Gastroesophageal sphincter (tissue), 4 donors: ENCODE measurements at regions not wholly inside any gene's neighbourhood (a gene's known extent, or its start where the extent isn't known, plus 50 kb on each side); places are given as distances from the start of the nearest gene placed in this dataset.
A peak's percentile ranks its signal among the peaks of the same experiment; 100 is the strongest.
"Not testable (repeated sequence)": the region's sequence is repeated elsewhere in the genome, so short reads cannot be mapped to it uniquely, and the experiment has no call there.

ENCODE experiments used
- ATAC-seq: fragments of 150-250 bp; one replicate; pipeline ENCODE4 v1.9.1; 2016; ENCODE audit warnings: mild to moderate bottlenecking, moderate library complexity
- H3K27ac ChIP-seq, 4 donors: fragments of 200-600 bp; sonication (generic) in 3 of 4; 1 replicate in 3 of 4; 2 replicates in 1 of 4; pipeline ENCODE4 v1.5.1; 2016 to 2019
- H3K27me3 ChIP-seq: fragments of 200-600 bp; sonication (generic); one replicate; pipeline ENCODE4 v1.5.1; 2019
- H3K36me3 ChIP-seq, 2 donors: fragments of 200-600 bp; sonication (generic); one replicate each; pipeline ENCODE4 v1.5.1; 2019; ENCODE audit warnings: control low read depth in 1 of 2
- H3K4me1 ChIP-seq, 3 donors: fragments of 200-600 bp; sonication (generic); 1 replicate in 2 of 3; 2 replicates in 1 of 3; pipeline ENCODE4 v1.5.1; 2016 to 2019; ENCODE audit warnings: control low read depth in 2 of 3
- H3K4me3 ChIP-seq, 2 donors: fragments of 200-600 bp; sonication (generic); one replicate each; pipeline ENCODE4 v1.5.1; 2019; ENCODE audit warnings: mild to moderate bottlenecking in 1 of 2, moderate library complexity in 1 of 2
- H3K9me3 ChIP-seq, 3 donors: fragments of 200-600 bp; sonication (generic); one replicate each; pipeline ENCODE4 v1.5.1; 2017 to 2019; ENCODE audit warnings: control low read depth in 2 of 3
- CTCF ChIP-seq, 4 experiments: fragments of 200-600 bp in 2 of 4; fragments of 450-650 bp in 2 of 4; sonication (generic) in 1 of 4; IDR thresholded peaks; one replicate each; pipeline ENCODE4 v1.5.1; 2017 to 2019; ENCODE audit warnings: antibody characterized with exemption in 4 of 4, mild to moderate bottlenecking in 2 of 4, moderate library complexity in 2 of 4
- EP300 ChIP-seq: sonication (generic); formaldehyde crosslinking; IDR thresholded peaks from one replicate; pipeline ENCODE4 v1.6.1; 2017; ENCODE audit warnings: antibody characterized with exemption, mild to moderate bottlenecking
- POLR2A ChIP-seq, 2 donors: fragments of 450-650 bp; IDR thresholded peaks; one replicate each; pipeline ENCODE4 v1.6.1; 2017; ENCODE audit warnings: antibody characterized with exemption in 2 of 2, mild to moderate bottlenecking in 2 of 2, moderate library complexity in 1 of 2
- POLR2AphosphoS5 ChIP-seq: sonication (generic); formaldehyde crosslinking; IDR thresholded peaks from one replicate; pipeline ENCODE4 v1.6.1; 2017; ENCODE audit warnings: antibody characterized with exemption
- WGBS, 2 donors: methylation state at CpG; one replicate each; pipeline ENCODE4 v1.1.5; 2018; ENCODE audit warnings: low coverage in 1 of 2; 5-methylcytosine and 5-hydroxymethylcytosine counted together

- 67% methylated on average over 2 to 3 of the region's 3 CpGs for WGBS, 2 donors
- no peak overlapping the region for H3K27ac ChIP-seq
- no peak overlapping the region for H3K4me3 ChIP-seq
- TF ChIP-seq POLR2AphosphoS5 (no peak), CTCF (IDR thresholded peaks at IDR 0.05) (no peak), EP300 (no peak), POLR2A (IDR thresholded peaks at IDR 0.05) (no peak)
- H3K4me1 ChIP-seq, result no peaks in the 10 kb centered on the region
- H3K36me3 ChIP-seq, result no peaks in the 10 kb centered on the region
- H3K27me3 ChIP-seq, result no peaks in the 10 kb centered on the region
- no peak for ATAC-seq
- no peaks in the 10 kb centered on the region for H3K9me3 ChIP-seq
Observed at GRCh38 chr15:93762036-93762435, 469.3 kb upstream of the MCTP2 start.

- no peak overlapping the region for H3K4me3 ChIP-seq
Observed at GRCh38 chr15:93759629-93760028, 471.7 kb upstream of the MCTP2 start.

DNA sequence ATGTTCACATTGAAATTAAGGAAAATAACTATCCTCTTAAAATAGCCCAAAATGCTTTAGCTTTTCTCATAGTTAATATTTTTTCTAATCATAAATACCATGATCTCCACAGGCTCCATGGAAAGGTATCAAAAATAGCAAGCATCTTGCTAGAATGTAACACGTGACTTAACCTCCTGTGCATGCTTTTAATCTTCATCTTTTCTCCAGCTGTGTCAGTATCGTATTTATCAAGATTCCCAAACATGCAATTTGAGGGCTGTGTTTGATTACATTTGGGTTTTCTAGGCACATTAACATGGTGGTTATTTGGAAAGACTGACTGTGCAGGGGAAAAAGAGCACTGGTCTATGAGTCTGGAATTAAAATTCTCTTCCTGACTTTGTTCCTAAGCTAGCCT, 472.5 kb upstream of the MCTP2 start:
- H3K36me3 ChIP-seq, result no peaks in the 10 kb centered on the region
- H3K4me1 ChIP-seq, result no peaks in the 10 kb centered on the region
- no peaks in the 10 kb centered on the region for H3K27me3 ChIP-seq
- WGBS, 2 donors, result 63 to 67% methylated on average over 2 of the region's 2 CpGs
- no peak for TF ChIP-seq POLR2A (IDR thresholded peaks at IDR 0.05)
- TF ChIP-seq POLR2AphosphoS5, result no peak
- TF ChIP-seq EP300, result no peak
- TF ChIP-seq CTCF (IDR thresholded peaks at IDR 0.05), result no peak
- H3K4me3 ChIP-seq, result no peak overlapping the region
- ATAC-seq, result no peak
- no peaks in the 10 kb centered on the region for H3K9me3 ChIP-seq
- H3K27ac ChIP-seq, result no peak overlapping the region

More at GRCh38 chr15:93759629-93760028, 471.7 kb upstream of the MCTP2 start:
- no peaks in the 10 kb centered on the region for H3K27me3 ChIP-seq
- 50 to 62% methylated on average over 3 of the region's 3 CpGs for WGBS, 2 donors
- ATAC-seq, result no peak
- no peaks in the 10 kb centered on the region for H3K4me1 ChIP-seq
- H3K27ac ChIP-seq, result no peak overlapping the region
- TF ChIP-seq POLR2AphosphoS5, result peak; percentile 38
- TF ChIP-seq CTCF (IDR thresholded peaks at IDR 0.05), result no peak
- no peaks in the 10 kb centered on the region for H3K36me3 ChIP-seq
- H3K9me3 ChIP-seq, result no peaks in the 10 kb centered on the region

DNA sequence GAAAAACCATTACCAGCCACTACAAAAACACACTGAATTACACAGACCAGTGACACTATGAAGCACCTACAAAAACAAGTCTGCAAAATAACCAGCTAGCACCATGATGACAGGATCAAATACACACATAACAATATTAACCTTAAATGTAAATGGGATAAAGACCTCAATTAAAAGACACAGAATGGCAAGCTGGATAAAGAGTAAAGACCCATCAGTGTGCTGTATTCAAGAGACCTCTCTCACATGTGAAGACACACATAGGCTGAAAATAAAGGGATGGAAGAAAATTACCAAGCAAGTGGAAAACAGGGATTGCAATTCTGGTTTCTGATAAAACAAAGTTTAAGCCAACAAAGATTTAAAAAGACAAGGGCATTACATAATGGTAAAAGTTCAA, 482.7 kb upstream of the MCTP2 start:
- Histone ChIP-seq H3K9me3 (peaks cover 0 to 44% (median 0%) of the 10 kb centered on the region in 3 donors), H3K27ac (no peak overlapping the region), H3K27me3 (no peaks in the 10 kb centered on the region), H3K36me3 (no peaks in the 10 kb centered on the region), H3K4me1 (no peaks in the 10 kb centered on the region), H3K4me3 (no peak overlapping the region)
- ATAC-seq, result no peak
- TF ChIP-seq CTCF (IDR thresholded peaks at IDR 0.05) (no peak), POLR2AphosphoS5 (no peak), POLR2A (IDR thresholded peaks at IDR 0.05) (no peak), EP300 (no peak)

- peaks cover 0 to 18% (median 0%) of the 10 kb centered on the region in 3 donors for H3K9me3 ChIP-seq
- H3K4me1 ChIP-seq, H3K4me3 ChIP-seq, H3K36me3 ChIP-seq, H3K27ac ChIP-seq, H3K27me3 ChIP-seq, ATAC-seq: not testable (repeated sequence)
- 91 to 96% methylated on average over 7 of the region's 8 CpGs for whole genome bisulfite sequencing, 2 donors
Observed at GRCh38 chr15:93734976-93735375, 496.4 kb upstream of the MCTP2 start.

DNA sequence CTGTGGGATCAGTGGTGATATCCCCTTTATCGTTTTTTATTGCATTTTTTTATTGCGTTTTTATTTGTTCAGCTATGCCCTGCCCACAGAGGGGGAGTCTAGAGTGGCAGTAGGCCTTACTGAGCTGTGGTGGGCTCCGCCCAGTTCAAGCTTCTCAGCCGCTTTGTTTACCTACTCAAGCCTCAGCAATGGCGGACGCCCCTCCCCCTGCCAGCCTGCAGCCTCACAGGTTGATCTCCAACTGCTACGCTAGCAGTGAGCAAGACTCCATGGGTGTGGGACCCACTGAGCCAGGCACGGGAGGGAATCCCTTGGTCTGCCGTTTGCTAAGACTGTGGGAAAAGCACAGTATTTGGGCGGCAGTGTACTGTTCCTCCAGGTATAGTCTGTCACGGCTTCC, 500.6 kb upstream of the MCTP2 start:
- 86 to 88% methylated on average over 3 to 4 of the region's 11 CpGs for whole genome bisulfite sequencing, 2 donors
- H3K9me3 ChIP-seq, result peaks cover 0 to 9% (median 0%) of the 10 kb centered on the region in 3 donors
- no peak overlapping the region for H3K27ac ChIP-seq
- H3K4me3 ChIP-seq, result no peak overlapping the region
- no peak for ATAC-seq
- no peaks in the 10 kb centered on the region for H3K4me1 ChIP-seq
- TF ChIP-seq POLR2A (IDR thresholded peaks at IDR 0.05) (no peak), CTCF (IDR thresholded peaks at IDR 0.05) (no peak), EP300 (no peak), POLR2AphosphoS5 (no peak)
- no peaks in the 10 kb centered on the region for H3K27me3 ChIP-seq
- no peaks in the 10 kb centered on the region for H3K36me3 ChIP-seq
